ENCODE measurements at regions not wholly inside any gene's neighbourhood (a gene's known extent, or its start where the extent isn't known, plus 50 kb on each side); places are given as distances from the start of the nearest gene placed in this dataset.

DNA sequence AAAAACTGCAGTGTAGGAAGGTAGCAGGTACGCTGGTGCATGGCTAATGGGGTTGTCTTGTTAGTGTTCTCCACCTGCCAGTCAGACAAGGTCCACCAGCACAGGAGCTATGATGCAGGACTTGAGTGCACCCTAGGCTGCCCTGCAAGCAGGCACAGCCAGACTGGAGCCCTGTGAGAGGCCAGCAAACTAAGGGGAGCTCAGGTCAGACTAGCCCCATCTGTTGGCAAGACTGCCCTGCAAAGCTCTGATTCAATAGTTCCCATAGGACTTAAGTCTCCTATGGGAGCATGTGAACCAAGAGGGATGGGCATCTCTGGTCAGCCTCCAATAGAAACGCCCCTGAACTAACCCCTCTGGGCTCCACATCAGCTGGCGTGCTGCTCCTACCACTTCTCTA, 1307.3 kb downstream of the C4orf33 start:
- TF ChIP-seq, protein P1, sequence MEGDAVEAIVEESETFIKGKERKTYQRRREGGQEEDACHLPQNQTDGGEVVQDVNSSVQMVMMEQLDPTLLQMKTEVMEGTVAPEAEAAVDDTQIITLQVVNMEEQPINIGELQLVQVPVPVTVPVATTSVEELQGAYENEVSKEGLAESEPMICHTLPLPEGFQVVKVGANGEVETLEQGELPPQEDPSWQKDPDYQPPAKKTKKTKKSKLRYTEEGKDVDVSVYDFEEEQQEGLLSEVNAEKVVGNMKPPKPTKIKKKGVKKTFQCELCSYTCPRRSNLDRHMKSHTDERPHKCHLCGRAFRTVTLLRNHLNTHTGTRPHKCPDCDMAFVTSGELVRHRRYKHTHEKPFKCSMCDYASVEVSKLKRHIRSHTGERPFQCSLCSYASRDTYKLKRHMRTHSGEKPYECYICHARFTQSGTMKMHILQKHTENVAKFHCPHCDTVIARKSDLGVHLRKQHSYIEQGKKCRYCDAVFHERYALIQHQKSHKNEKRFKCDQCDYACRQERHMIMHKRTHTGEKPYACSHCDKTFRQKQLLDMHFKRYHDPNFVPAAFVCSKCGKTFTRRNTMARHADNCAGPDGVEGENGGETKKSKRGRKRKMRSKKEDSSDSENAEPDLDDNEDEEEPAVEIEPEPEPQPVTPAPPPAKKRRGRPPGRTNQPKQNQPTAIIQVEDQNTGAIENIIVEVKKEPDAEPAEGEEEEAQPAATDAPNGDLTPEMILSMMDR (IDR thresholded peaks at IDR 0.05), result no peak
- no peak for TF ChIP-seq ZFX (IDR thresholded peaks at IDR 0.05; ENCODE audit: borderline replicate concordance)
